GM19023 (cell line): ENCODE measurements at regions not wholly inside any gene's neighbourhood (a gene's known extent, or its start where the extent isn't known, plus 50 kb on each side); places are given as distances from the start of the nearest gene placed in this dataset.

Experiments
- ATAC-seq: cut with Tn5 transposase; IDR thresholded peaks from one replicate; pipeline ENCODE4 v1.9.1; 2021; ENCODE audit warnings: mild to moderate bottlenecking, moderate library complexity; ENCODE audit not compliant: unreplicated experiment

DNA sequence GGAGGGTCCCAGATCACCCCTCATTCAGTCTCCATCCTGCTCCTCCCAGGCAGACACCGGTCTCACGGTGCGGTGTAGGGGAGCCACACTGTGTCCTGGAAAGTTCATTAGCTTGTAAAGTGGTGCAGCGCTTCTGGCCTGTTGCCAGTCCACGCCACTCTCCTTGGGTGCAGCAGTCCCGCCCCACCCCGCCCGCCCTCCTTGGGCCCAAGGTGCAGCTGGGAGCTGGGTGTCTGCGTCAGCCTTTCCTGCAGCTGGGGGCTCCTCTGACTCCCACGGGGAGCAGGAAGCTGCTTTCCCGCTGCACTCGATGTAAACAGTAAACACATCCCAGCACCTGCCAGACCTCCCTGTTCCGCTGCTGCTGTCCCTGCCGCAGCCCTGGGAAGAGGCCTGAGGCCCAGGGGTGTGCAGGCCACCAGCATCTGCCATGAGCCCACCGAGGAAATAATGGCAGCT is 53.8 kb upstream of the ASB18 start:
- ATAC-seq, result no peak

DNA sequence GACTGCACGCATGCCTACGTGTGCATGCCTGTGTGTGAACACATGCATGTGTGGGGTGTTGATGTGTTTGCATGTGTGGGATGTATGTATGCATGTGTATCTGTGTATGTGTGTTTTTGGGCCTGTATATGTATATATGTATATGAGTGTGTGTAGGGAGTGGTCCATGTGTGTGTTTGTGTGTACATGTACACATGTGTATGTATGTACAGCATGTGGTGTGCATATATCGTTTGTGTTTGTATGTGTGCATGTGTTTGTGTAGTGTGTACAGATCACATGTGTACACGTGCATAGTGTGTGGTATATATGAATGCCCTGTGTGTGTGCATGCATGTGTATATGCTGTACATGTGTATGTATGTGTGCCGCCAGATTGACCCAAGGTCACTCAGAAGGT is 54.2 kb upstream of the ASB18 start:
- no peak for ATAC-seq

DNA sequence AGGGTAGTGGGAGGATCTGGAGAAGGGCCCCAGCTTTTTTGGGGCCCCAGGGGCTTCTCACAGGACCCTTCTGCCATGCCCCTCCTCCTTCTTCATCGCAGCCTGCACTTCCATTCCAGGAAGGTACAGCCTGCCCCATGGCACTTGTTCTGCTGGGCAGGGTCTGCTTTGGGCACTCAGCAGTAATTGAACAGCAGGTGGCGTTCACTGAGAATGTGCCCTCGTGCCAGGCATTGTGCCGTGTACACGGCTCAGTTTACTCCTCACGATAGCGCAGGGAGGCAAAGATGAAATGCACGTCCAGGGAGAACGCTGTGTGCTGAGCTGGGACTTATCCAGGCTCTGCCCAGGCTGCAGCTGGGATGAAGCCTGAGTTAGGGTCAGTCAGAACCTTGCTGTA is 54.8 kb upstream of the ASB18 start:
- no peak for ATAC-seq

GRCh38 chr2:236321415-236321814 is 57.2 kb upstream of the ASB18 start:
- no peak for ATAC-seq

GRCh38 chr2:236333417-236334121 is 69.4 kb upstream of the ASB18 start:
- ATAC-seq, result no peak

DNA sequence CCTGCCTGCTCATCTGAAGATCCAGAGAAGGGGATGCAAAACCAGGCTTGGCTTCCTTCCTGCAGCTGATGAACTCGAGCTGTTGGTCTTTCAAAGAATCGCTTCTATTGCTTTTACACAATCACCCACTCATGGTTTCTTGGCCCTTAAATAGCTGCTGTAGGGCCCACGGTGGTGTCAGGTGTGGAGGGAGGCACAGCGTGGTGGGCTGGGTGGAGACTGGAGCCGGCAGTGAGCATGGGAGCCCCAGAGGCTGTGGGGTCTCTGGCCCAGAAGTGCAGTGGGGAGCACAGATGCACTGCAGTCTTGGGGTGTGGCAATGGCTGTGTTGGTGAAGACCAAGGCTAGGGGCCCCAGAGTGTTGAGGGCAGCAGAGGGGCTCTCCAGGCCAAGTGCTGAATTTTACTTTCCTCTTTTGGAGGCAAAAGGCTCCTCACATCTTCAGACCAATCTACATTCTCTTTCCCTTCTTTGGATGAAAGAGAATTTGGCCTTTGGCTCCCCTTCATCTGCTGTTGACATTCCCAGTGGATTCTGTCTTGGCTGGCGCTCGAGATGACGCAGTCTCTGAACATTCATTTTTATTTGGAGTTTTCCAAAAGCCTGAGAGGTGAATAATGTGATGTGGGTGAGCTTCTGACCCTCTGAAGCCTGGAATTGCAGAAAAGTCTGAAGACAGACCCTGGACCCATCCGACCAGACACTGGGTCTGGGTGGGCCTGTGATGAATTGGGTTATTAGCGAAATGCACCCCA is 70.1 kb upstream of the ASB18 start:
- ATAC-seq, result no peak

DNA sequence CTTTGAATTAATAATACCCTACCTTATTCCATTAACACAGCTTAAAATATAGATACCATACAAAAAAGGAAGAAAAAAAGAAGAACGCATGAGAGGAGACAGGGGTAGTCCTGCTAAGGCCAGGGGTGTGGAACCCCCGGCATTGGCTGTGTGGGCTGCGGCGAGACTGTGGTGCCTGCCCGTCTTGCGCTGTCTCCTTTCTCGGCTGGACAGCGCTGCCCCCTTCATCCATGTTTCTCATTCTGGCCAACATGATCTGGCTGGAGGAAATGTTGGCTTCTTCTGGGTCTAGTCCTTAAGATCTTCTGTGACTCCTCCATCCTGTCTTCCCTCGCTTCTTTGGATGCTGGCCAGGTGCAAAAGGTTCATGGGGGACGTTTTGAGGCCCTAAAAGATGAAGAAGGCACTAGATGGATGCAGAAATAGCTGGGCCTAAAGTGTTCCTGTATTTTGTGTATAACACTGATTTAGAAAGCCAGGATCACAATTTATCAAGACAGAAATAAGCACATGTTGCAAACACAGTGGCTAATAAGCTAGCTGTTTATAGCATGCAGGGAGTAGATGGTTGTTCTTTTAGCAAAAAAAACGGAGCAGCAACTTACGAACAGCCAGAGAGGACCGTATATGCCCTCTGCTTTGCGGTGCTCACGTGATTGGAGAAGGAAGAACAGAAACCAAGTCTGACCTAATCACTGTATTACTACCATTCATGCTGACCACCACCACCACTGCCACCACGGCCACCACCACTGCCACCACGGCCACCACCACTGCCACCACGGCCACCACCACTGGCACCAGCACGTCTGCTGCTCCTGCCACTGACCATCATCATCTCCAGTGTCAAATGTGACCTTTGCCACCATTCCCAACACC is 71.7 kb upstream of the ASB18 start:
- no peak for ATAC-seq

GRCh38 chr2:236336575-236337464 is 72.6 kb upstream of the ASB18 start:
- no peak for ATAC-seq

GRCh38 chr2:236337465-236338325 is 73.5 kb upstream of the ASB18 start:
- no peak for ATAC-seq

DNA sequence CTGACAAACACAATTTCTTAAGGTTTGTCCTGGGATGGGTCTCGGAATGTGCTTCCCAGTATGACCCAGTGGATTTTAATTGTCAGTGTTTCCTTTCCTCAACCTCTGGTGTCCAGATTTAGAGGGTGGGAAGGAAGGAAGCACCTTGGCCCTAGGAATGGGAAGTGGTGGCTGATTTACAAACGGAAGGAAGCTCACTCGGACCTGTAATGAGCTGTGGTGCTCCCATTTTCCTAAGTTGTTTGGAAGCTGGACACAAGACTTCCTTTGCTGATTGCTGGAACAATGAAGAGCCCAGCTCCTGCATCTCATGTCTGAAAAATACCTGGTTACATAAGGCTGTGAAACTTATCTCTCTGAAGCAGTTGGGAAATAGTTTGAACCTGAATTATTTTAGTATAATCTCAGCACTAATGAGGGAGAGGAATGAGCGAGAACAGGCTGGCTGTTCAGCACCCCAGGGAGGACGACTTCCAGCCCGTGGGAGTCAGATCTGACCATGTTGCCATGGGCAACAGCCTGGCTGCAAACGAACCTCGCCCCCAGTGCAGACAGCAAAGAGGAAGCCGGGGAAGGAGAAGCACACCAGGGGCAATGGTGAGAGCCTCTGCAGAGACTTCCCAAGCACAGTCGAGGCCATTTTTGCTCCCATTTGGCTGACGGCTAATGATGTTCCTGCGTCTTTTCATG is 74.4 kb upstream of the ASB18 start:
- ATAC-seq, result no peak

- no peak for ATAC-seq
Measured at GRCh38 chr2:236340251-236340650, 76.0 kb upstream of the ASB18 start.

GRCh38 chr2:236341067-236341466 is 76.9 kb upstream of the ASB18 start:
- no peak for ATAC-seq

DNA sequence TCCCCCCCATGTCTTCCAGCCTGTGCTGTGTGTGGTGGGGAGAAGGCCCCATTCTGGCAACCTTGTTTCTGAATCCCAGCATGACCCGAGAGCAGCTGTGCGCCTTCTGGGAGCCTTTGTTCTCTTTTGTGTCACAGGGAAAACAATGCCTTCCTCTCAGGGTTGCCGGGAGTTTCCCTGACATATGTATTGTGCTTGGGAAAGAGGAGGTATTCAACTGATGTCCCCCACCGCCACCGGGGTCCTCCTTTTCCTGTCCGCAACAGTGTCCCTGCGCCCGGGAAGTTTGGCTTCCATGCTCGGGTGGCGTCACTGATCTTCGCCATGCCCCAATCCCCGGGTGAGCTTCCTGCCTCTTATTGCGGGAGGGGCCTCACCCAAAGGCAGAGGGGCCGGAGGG is 77.5 kb upstream of the ASB18 start:
- ATAC-seq, result no peak

DNA sequence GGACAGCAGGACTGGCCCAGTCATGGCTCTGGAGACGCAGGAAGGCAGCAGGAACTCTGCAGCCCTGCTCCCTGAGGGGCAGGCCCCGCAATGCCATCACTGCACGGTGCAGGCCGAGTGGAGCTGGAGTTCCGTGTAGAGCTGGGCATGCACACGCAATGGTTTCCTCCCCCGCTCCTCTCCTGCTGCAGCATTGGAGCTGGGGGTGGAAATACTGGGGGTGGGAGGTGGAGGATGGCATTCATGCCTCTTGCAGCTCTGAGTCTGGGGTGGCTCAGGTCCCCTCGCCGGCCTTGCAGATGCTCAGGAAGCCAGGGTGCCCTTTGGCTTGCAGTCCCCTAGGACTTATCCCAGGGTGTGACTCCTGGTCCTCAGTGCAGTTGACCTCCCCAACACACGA is 78.3 kb upstream of the ASB18 start:
- no peak for ATAC-seq

GRCh38 chr2:236342951-236343350 is 78.7 kb upstream of the ASB18 start:
- no peak for ATAC-seq

DNA sequence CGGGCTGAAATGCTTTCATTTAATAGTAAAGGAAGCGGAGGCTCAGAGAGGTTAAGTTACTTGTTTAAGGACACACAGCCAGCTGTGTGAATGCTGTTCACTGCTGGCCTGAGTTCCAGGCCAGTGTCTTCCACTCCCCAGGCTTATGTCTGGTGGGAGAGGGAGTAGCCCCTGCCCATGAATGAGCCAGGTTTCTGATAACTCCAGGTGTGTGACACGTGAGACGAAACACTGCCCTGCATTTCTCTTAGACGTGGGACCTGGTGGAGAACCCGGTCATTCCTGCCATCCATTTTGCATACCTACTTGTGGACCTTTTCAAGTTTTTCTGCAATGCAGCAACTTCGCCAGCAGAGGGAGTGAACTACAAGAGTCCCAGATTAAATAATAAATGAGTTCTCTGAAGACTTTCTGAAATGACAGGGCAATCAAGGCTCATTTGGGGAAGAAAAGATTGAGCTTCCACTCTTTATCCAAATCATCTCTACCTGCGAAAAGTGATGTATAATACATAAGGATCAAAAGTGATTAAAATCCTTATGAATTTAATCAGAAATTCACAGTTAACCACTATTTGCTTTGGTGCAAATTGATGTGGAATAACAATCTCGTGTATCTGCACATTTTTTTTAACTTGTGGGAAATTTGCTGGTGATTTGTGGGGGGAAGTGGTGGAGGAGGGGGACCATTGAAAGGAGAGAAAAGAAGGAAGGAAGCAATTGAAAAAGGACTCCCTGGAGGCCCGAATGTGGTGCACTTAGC is 79.4 kb upstream of the ASB18 start:
- ATAC-seq, result no peak

- no peak for ATAC-seq
Measured at GRCh38 chr2:236344446-236344845, 80.2 kb upstream of the ASB18 start.

DNA sequence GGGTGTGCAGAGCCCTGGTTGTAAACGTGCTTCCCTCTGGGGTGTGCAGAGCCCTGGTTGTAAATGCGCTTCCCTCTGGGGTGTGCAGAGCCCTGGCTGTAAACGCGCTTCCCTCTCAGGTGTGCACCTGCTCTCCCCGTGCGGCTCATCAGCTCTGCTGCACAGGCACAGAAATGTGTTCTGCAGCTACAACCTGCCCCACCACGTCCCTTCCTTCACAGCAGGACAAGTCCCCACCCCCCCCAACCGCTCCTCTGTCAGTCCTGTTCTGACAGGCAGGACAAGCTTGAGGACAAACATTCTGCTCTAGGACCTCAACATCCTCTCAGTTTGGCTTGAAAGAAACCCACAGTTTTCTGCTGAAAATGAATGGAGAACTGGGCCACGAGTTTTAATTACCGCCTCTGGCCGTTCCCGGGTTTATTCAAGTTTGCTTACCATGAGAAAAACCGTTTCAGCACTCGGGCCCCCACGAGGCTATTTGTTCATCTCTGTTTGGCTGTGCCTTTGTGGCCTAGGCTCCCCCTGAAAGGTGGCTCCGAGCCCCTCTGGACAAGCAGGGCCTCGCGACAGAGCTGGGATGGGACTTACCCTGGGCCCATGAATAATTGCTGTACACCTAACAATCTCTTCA is 81.0 kb upstream of the ASB18 start:
- no peak for ATAC-seq
